ENCODE measurements at regions not wholly inside any gene's neighbourhood (a gene's known extent, or its start where the extent isn't known, plus 50 kb on each side); places are given as distances from the start of the nearest gene placed in this dataset.

GRCh38 chr6:81511423-81511822 is 241.1 kb downstream of the TENT5A start:
- CTCF ChIA-PET: no interaction called here
- Histone ChIP-seq H3K4me3 (ENCODE audit: low read depth, low read length) (no peak overlapping the region), H3K27ac (ENCODE audit: extremely low read depth, low read depth, low read length) (no peak overlapping the region), H3K9me3 (ENCODE audit: control insufficient read depth, insufficient read depth, low read depth, low read length) (no peaks in the 10 kb centered on the region), H3K36me3 (ENCODE audit: control insufficient read depth in 2 of 2, insufficient read depth in 1 of 2, low read length in 2 of 2) (no peaks in the 10 kb centered on the region), H3K4me1 (ENCODE audit: control insufficient read depth, insufficient read depth, low read length) (no peaks in the 10 kb centered on the region)
- TF ChIP-seq SCRT2 (tag by site-specific recombination; IDR thresholded peaks at IDR 0.05): no peak
- POLR2A ChIA-PET: no interaction called here

- CTCF ChIA-PET: no interaction called here
- H3K9me3 ChIP-seq (ENCODE audit: control insufficient read depth, insufficient read depth, low read depth, low read length): no peaks in the 10 kb centered on the region
- no peak overlapping the region for H3K27ac ChIP-seq (ENCODE audit: extremely low read depth, low read depth, low read length)
- no peaks in the 10 kb centered on the region for H3K36me3 ChIP-seq (ENCODE audit: control insufficient read depth in 2 of 2, insufficient read depth in 1 of 2, low read length in 2 of 2)
- TF ChIP-seq MEIS1 (CRISPR knock-in tag; IDR thresholded peaks at IDR 0.05; ENCODE audit: borderline replicate concordance): no peak
- H3K4me1 ChIP-seq (ENCODE audit: control insufficient read depth, insufficient read depth, low read length): no peaks in the 10 kb centered on the region
- POLR2A ChIA-PET: no interaction called here
- no peak overlapping the region for H3K4me3 ChIP-seq (ENCODE audit: low read depth, low read length)
Measured at GRCh38 chr6:81495999-81496398, 256.5 kb downstream of the TENT5A start.

GRCh38 chr6:81491454-81492101 is 260.9 kb downstream of the TENT5A start:
- Histone ChIP-seq H3K4me1 (ENCODE audit: control insufficient read depth, insufficient read depth, low read length) (no peaks in the 10 kb centered on the region), H3K27ac (ENCODE audit: extremely low read depth, low read depth, low read length) (no peak overlapping the region), H3K4me3 (ENCODE audit: low read depth, low read length) (no peak overlapping the region), H3K36me3 (ENCODE audit: control insufficient read depth in 2 of 2, insufficient read depth in 1 of 2, low read length in 2 of 2) (no peaks in the 10 kb centered on the region), H3K9me3 (ENCODE audit: control insufficient read depth, insufficient read depth, low read depth, low read length) (no peaks in the 10 kb centered on the region)
- ChIA-PET CTCF (no interaction called here), POLR2A (no interaction called here)
- TF ChIP-seq ZNF2 (tag by site-specific recombination; IDR thresholded peaks at IDR 0.05): no peak
- no peak for TF ChIP-seq ZSCAN5A (tag by site-specific recombination; IDR thresholded peaks at IDR 0.05)
- no peak for TF ChIP-seq KLF9 (tag by site-specific recombination; IDR thresholded peaks at IDR 0.05; ENCODE audit: low read depth)
- TF ChIP-seq ZSCAN23 (tag by site-specific recombination; IDR thresholded peaks at IDR 0.05): no peak
- TF ChIP-seq REST (tag by site-specific recombination; IDR thresholded peaks at IDR 0.05): no peak
- no peak for TF ChIP-seq ZNF623 (tag by site-specific recombination; IDR thresholded peaks at IDR 0.05)
- TF ChIP-seq ZNF292 (tag by site-specific recombination; IDR thresholded peaks at IDR 0.05; ENCODE audit: borderline replicate concordance, low read depth): no peak
- TF ChIP-seq ZNF518A (tag by site-specific recombination; conservative IDR thresholded peaks at IDR 0.05; ENCODE audit: low read depth): no peak
- no peak for TF ChIP-seq ZNF394 (tag by site-specific recombination; IDR thresholded peaks at IDR 0.05; ENCODE audit: borderline replicate concordance)
- TF ChIP-seq GLIS2 (tag by site-specific recombination; IDR thresholded peaks at IDR 0.05): no peak
- TF ChIP-seq PRDM4 (tag by site-specific recombination; IDR thresholded peaks at IDR 0.05): no peak
- no peak for TF ChIP-seq ZNF501 (tag by site-specific recombination; IDR thresholded peaks at IDR 0.05)
- TF ChIP-seq KLF7 (tag by site-specific recombination; IDR thresholded peaks at IDR 0.05; ENCODE audit: borderline replicate concordance): no peak
- TF ChIP-seq ZNF280C (tag by site-specific recombination; IDR thresholded peaks at IDR 0.05): no peak
